ENCODE measurements at regions not wholly inside any gene's neighbourhood (a gene's known extent, or its start where the extent isn't known, plus 50 kb on each side); places are given as distances from the start of the nearest gene placed in this dataset.

GRCh38 chr4:125511715-125512114, 197.0 kb downstream of the FAT4 start:
- no peak for TF ChIP-seq SUZ12 (IDR thresholded peaks at IDR 0.05; ENCODE audit: extremely low read depth, insufficient read depth, insufficient read length)
- no peak for TF ChIP-seq YY1 (IDR thresholded peaks at IDR 0.05; ENCODE audit: insufficient read depth, insufficient read length)
